NCI-H2196 treated with DMSO at 0.1 percent for 48 hours (cell line): ENCODE measurements at regions not wholly inside any gene's neighbourhood (a gene's known extent, or its start where the extent isn't known, plus 50 kb on each side); places are given as distances from the start of the nearest gene placed in this dataset.

ENCODE experiments used
- DNase-seq: peaks from one replicate; lab custom pipeline; 2025; ENCODE audit not compliant: unreplicated experiment; lab: John Stamatoyannopoulos, UW

GRCh38 chr2:221104361-221104811 is 467.7 kb downstream of the EPHA4 start:
- DNase-seq = no peak

GRCh38 chr2:221106241-221106640 is 465.9 kb downstream of the EPHA4 start:
- DNase-seq = no peak

- no peak for DNase-seq
These were observed 464.7 kb downstream of the EPHA4 start for GRCh38 chr2:221107424-221107823.

GRCh38 chr2:221109552-221109951 is 462.6 kb downstream of the EPHA4 start:
- DNase-seq = no peak

- no peak for DNase-seq
These were observed 460.4 kb downstream of the EPHA4 start for GRCh38 chr2:221111739-221112138.

GRCh38 chr2:221112744-221113143 is 459.4 kb downstream of the EPHA4 start:
- DNase-seq = no peak

GRCh38 chr2:221115944-221116343 is 456.2 kb downstream of the EPHA4 start:
- no peak for DNase-seq

GRCh38 chr2:221120643-221121042 is 451.5 kb downstream of the EPHA4 start:
- no peak for DNase-seq

- no peak for DNase-seq
These were observed 448.7 kb downstream of the EPHA4 start for GRCh38 chr2:221123396-221123795.

- no peak for DNase-seq
These were observed 447.4 kb downstream of the EPHA4 start for GRCh38 chr2:221124532-221125240.

GRCh38 chr2:221125691-221126090 is 446.4 kb downstream of the EPHA4 start:
- no peak for DNase-seq

- no peak for DNase-seq
These were observed 442.4 kb downstream of the EPHA4 start for GRCh38 chr2:221129657-221130056.

GRCh38 chr2:221130431-221130830 is 441.7 kb downstream of the EPHA4 start:
- DNase-seq = no peak

GRCh38 chr2:221133941-221134340 is 438.2 kb downstream of the EPHA4 start:
- no peak for DNase-seq

GRCh38 chr2:221134718-221135117 is 437.4 kb downstream of the EPHA4 start:
- no peak for DNase-seq

GRCh38 chr2:221135699-221136098 is 436.4 kb downstream of the EPHA4 start:
- no peak for DNase-seq

GRCh38 chr2:221137385-221137784 is 434.7 kb downstream of the EPHA4 start:
- DNase-seq = no peak

- no peak for DNase-seq
These were observed 429.8 kb downstream of the EPHA4 start for GRCh38 chr2:221142341-221142740.

- no peak for DNase-seq
These were observed 428.9 kb downstream of the EPHA4 start for GRCh38 chr2:221143231-221143630.

- DNase-seq = no peak
These were observed 427.2 kb downstream of the EPHA4 start for GRCh38 chr2:221144909-221145308.

- no peak for DNase-seq
These were observed 426.7 kb downstream of the EPHA4 start for GRCh38 chr2:221145396-221145795.

- DNase-seq = no peak
These were observed 418.9 kb downstream of the EPHA4 start for GRCh38 chr2:221153226-221153625.

- DNase-seq = no peak
These were observed 417.9 kb downstream of the EPHA4 start for GRCh38 chr2:221154176-221154575.
